ENCODE measurements at regions not wholly inside any gene's neighbourhood (a gene's known extent, or its start where the extent isn't known, plus 50 kb on each side); places are given as distances from the start of the nearest gene placed in this dataset.
"Not testable (repeated sequence)": the region's sequence is repeated elsewhere in the genome, so short reads cannot be mapped to it uniquely, and the experiment has no call there.

DNA sequence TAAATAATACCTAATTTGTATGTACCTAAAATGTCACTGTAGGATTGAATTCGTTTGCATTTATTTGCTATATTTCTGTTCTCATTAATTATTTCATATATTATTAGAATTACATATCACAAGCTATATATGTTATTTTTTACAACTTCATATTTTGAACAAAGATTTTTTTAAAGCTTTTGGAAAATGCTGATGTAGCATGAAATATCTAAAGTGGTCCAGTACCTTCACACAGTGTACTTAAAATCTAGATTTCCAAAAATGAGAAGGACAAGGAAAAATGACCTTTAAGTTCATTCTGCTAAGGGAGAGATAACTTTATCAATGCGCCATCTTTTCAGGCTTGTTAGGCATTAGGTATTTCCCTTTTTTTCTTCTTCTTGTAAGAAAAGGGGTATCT, 71.8 kb downstream of the LARP7 start:
- no peak for DNase-seq

DNA sequence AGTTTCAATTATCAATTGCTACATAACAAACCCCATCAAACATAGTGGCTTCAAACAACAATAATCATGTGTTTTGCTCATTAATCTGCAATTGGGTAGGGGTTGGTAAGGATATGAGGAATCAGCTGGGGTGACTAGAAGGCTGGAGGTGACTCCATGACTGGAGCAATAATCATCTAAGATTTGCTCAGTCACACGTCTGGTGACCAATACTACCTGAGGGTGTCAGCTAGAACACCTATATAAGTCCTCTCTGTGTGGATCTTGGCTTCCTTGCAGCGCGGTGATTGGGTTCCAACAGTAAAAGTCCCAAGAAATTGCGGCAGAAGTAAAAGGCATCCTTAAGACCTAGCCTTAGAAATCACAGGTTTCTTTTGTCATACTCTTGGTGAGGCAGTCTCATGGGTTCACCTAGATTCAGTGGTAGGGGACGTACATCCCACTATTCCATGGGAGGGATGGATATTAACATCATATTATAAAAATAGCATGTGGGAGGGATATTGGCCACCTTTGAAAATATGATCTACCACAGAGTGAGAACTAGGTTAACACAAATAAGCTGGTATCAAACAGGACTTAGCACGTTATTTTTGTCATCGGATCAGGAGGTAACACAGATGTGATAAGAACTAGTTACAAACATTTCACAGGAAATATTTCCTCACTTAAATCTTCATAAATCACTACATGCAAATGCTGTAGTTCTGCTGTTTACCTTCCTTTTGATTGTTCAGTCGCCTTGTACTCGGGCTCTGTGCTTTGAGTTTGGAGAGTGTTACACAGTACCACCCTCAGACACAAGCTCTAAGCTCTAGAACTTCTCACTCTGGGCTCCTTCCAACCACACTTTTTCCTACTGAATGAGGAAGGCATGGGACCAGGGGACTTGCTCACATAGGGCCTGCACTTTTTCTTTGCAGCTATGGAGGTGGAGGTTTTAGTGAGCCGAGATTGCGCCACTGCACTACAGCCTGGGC, 78.3 kb downstream of the LARP7 start:
- no peak for DNase-seq

- no peak for DNase-seq
These were observed 80.9 kb downstream of the LARP7 start for GRCh38 chr4:112717856-112718255.

GRCh38 chr4:112721627-112722026, 84.7 kb downstream of the LARP7 start:
- no peak for DNase-seq

GRCh38 chr4:112726041-112726440, 89.1 kb downstream of the LARP7 start:
- DNase-seq: no peak

- DNase-seq: not testable (repeated sequence)
These were observed 90.8 kb downstream of the LARP7 start for GRCh38 chr4:112727728-112728127.

DNA sequence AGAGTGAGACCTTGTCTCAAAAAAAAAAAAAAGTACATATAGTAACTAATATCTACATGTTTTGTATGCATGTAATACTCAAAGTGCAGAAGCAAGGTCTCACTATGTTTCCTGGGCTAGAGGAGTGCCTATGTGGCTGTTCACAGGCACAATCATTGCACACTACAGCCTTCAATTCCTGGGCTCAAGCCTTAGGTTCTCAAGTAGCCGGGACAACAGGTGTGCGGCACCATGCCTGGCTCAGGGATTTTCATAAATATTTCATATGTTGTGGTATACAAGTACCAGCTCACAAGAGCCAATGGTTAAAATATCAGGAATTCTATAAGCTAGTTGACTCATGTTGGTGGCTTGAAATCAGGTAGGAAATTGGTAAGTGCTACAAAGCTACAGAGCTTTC, 94.8 kb downstream of the LARP7 start:
- no peak for DNase-seq

DNA sequence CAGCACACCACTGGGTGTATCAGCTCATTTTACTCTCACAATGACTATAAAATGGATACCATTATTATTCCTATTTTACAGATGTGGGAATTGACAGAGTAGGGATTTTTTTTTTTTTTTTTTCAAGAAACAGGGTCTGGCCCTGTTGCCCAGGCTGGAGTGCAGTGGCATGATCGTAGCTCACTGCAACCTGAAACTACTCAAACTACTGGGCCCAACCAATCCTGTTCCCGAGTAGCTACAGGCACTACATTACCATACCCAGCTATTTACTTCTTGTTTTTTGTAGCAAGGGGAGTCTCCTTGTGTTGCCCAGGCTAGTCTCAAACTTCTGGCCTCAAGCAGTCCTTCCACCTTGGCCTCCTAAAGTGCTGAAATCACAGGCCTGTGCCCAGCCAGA, 95.2 kb downstream of the LARP7 start:
- DNase-seq: no peak

DNA sequence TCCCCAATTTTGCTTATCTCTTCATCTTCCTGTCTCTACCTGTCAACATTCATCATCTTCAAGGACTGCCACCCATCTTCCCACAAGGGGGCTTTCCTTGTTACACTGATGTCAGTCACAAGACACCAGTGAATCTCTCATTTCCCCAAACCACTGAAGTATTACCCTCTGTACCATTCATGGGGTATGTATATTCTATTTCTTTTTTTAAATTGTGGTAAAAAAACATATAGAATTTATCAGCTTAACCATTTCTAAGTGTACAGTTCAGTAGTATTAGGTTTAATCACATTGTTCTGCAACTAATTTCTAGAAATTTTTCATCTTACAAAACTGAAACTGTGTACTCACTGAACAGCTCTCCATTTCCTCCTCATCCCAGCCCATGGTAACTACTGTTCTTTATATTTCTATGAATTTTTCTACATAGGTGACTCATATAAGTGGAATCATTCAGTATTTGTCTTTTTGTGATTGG, 98.6 kb downstream of the LARP7 start:
- no peak for DNase-seq

DNA sequence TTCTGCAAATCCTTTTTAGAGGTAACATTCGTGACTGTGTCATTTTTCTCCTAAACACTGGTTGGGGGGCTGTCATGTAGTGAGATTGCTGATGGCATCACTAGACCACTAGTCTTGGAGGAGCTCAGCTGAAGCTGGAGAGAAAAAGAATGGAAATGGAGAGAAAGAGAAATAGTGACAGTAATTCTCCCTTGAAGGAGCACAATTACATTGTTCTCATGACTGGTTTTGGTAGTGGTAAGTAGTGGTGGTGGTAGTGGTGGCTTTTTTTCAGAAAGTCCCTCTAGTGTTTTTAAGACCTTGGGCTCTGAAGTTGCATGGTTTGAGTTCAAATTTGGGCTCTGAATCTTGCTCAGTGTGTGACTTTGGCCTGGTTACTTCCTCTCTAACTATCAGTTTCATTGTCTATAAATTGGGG, 99.8 kb downstream of the LARP7 start:
- no peak for DNase-seq

GRCh38 chr4:112739442-112739841, 102.5 kb downstream of the LARP7 start:
- peak; percentile 5 for DNase-seq

- DNase-seq: no peak
These were observed 110.1 kb downstream of the LARP7 start for GRCh38 chr4:112747036-112747435.

GRCh38 chr4:112748352-112748878, 111.5 kb downstream of the LARP7 start:
- DNase-seq: no peak

DNA sequence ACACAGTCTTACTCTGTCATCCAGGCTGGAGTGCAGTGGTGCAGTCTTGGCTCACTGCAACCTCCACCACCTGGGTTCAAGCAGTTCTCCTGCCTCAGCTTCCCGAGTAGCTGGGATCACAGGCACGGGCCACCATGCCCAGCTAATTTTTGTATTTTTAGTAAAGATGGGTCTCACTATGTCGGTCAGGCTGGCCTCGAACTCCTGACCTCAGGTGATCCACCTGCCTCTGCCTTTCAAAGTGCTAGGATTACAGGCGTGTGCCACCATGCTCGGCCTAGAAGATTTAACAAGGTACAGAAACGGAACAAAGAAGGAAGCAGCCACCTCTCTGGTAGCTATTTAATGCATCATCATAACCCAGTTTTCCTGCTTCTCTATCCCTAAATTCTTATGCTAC, 113.8 kb downstream of the LARP7 start:
- not testable (repeated sequence) for DNase-seq

DNA sequence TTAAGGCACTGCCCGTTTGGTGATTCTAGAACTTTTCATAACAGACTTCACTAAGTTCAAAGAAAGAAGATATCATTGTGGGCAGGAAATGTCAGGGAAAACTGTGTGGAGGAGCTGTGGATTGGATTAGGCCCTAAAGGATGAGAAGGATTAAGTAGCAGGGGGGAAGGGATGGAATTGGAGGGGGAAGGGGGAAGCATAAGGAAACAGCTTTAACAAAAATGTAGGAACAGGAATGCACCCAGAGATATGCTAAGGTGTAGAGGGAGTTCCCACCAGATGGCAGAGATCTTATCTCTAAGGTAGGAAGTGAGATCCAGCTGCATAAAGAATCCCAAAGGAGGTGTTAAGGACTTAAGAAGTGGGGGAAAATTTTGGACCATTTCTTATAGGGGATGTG, 114.5 kb downstream of the LARP7 start:
- no peak for DNase-seq

GRCh38 chr4:112752061-112752460, 115.1 kb downstream of the LARP7 start:
- no peak for DNase-seq

DNA sequence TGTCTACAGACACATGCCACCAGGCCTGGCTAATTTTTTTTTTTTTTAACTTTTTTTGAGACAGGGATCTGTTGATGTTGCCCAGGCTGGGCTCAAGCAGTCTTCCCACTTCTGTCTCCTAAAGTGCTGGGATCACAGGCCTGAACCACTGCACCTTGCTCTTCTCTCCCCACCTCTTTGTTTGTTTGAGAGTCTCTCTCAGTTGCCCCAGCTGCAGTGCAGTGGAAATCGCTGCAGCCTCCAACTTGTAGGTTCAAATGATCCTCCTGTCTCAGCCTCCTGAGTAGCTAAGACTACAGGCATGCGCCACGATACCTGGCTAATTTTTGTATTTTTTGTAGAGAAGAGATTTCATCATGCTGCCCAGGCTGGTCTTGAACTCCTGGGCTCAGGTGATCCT, 115.6 kb downstream of the LARP7 start:
- no peak for DNase-seq

GRCh38 chr4:112753333-112753732, 116.4 kb downstream of the LARP7 start:
- no peak for DNase-seq

DNA sequence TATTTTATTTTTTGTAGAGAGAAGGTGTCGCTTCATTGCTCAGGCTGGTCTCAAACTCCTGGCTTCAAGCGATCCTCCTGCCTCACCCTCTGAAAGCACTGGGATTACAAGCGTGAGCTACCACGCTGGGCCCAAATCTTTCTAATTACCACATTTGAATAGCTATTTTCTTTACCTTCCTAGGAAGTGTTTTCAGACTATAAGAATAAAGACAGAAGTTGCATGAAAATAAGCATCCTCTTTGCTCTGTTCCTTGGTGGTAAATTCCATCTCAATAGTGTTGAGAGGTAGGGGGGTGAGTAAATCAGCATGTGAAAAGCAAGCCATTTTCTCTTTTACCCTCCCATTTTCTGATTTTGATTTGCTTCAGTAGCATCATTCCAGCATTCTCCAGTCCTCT, 122.4 kb downstream of the LARP7 start:
- DNase-seq: no peak

GRCh38 chr4:112765317-112765974, 128.5 kb downstream of the LARP7 start:
- DNase-seq: peak; percentile 19

- DNase-seq: no peak
These were observed 129.5 kb downstream of the LARP7 start for GRCh38 chr4:112766422-112766821.

DNA sequence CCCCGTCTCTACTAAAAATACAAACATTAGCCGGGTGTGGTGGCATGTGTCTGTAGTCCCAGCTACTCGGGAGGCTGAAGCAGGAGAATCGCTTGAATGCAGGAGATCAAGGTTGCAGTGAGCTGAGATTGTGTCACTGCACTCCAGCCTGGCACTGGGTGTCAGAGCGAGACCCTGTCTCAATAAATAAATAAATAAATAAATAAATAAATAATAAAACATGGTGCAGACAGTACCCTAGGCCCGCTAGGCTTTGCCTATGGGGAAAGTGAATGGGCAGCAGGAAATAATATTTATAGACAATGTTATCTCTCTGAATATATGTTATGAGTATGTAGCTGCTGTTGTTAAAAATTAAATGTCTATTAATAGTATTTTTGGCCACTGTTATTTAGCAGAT, 130.4 kb downstream of the LARP7 start:
- DNase-seq: no peak

DNA sequence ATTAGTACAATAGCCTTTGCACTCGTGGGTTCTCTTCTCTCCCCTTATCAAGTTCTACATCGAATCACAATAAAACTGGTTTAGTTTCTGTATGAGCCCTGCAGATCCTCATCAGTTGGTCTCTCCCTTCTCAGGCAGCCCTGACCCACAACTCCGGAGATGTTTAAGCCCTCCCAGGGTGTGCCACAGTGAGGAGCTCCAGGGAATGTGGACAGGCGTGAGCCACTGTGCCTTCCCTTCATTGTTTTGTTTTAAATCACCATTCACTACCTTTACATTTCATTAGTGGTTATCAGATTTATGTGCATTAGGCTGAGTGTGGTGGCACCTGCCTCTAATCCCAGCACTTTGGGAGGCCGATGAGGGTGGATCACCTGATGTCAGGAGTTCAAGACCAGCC, 133.2 kb downstream of the LARP7 start:
- no peak for DNase-seq

- DNase-seq: no peak
These were observed 138.9 kb downstream of the LARP7 start for GRCh38 chr4:112775801-112776200.

All from inflammatory macrophage treated with lipopolysaccharide for 4 hours (primary cell).